Keratinocyte (primary cell): ENCODE measurements at regions not wholly inside any gene's neighbourhood (a gene's known extent, or its start where the extent isn't known, plus 50 kb on each side); places are given as distances from the start of the nearest gene placed in this dataset.

Experiments
- DNase-seq: peaks from one replicate; pipeline ENCODE4 v3.0.0-alpha.2; 2011; ENCODE audit warnings: low read depth, missing footprints, low spot score
- FAIRE-seq: peaks from 2 replicates; lab custom pipeline; 2011; peaks lifted over from hg19 to GRCh38; lab: Jason Lieb, UNC
- H2AFZ ChIP-seq: 2 replicates; pipeline ENCODE4 v1.6.0; 2012; ENCODE audit warnings: low read length, control low read depth, inconsistent platforms; ENCODE audit not compliant: control insufficient read depth
- H3K27ac ChIP-seq: 2 replicates; pipeline ENCODE4 v1.5.1; 2011; ENCODE audit warnings: low read length; ENCODE audit not compliant: control insufficient read depth, insufficient read depth
- H3K27me3 ChIP-seq: 3 replicates; pipeline ENCODE4 v1.6.0; 2011; ENCODE audit warnings: low read length; ENCODE audit not compliant: control insufficient read depth, insufficient read depth; ENCODE audit errors: extremely low read depth
- H3K36me3 ChIP-seq, 2 experiments: 2 replicates in 1 of 2; 3 replicates in 1 of 2; pipeline ENCODE4 v1.5.1; 2011; ENCODE audit warnings: low read length in 2 of 2, mild to moderate bottlenecking in 1 of 2; ENCODE audit not compliant: control insufficient read depth in 2 of 2, insufficient read depth in 2 of 2; ENCODE audit errors: extremely low read depth in 1 of 2
- H3K4me1 ChIP-seq: 3 replicates; pipeline ENCODE4 v1.5.1; 2011; ENCODE audit warnings: low read length; ENCODE audit not compliant: control insufficient read depth, insufficient read depth; ENCODE audit errors: extremely low read depth
- H3K4me2 ChIP-seq: 3 replicates; pipeline ENCODE4 v1.6.0; 2011; ENCODE audit warnings: low read depth, low read length; ENCODE audit not compliant: control insufficient read depth, insufficient read depth; ENCODE audit errors: extremely low read depth
- H3K4me3 ChIP-seq, 3 experiments: fragments of 200-600 bp in 1 of 3; sonication (generic) in 1 of 3; 2 replicates in 2 of 3; 3 replicates in 1 of 3; pipeline ENCODE4 v1.5.1; 2011 to 2016; ENCODE audit warnings: low read length in 3 of 3, mild to moderate bottlenecking in 3 of 3, control low read depth in 2 of 3, inconsistent platforms in 1 of 3, low read depth in 1 of 3, mixed read lengths in 1 of 3, mixed run types in 1 of 3, moderate library complexity in 1 of 3; ENCODE audit not compliant: control insufficient read depth in 2 of 3, insufficient read depth in 2 of 3; ENCODE audit errors: extremely low read depth in 1 of 3
- H3K79me2 ChIP-seq: 2 replicates; pipeline ENCODE4 v1.6.0; 2012; ENCODE audit warnings: low read length; ENCODE audit not compliant: control insufficient read depth, insufficient read depth
- H3K9ac ChIP-seq: 3 replicates; pipeline ENCODE4 v1.6.0; 2011; ENCODE audit warnings: low read length; ENCODE audit not compliant: control insufficient read depth, insufficient read depth; ENCODE audit errors: extremely low read depth
- H3K9me1 ChIP-seq: 3 replicates; pipeline ENCODE4 v1.6.0; 2011; ENCODE audit warnings: low read length; ENCODE audit not compliant: control insufficient read depth, insufficient read depth; ENCODE audit errors: extremely low read depth
- H3K9me3 ChIP-seq: 2 replicates; pipeline ENCODE4 v1.5.1; 2012; ENCODE audit warnings: low read depth, low read length; ENCODE audit not compliant: control insufficient read depth
- H4K20me1 ChIP-seq: 3 replicates; pipeline ENCODE4 v1.6.0; 2011; ENCODE audit warnings: low read length; ENCODE audit not compliant: control insufficient read depth, insufficient read depth; ENCODE audit errors: extremely low read depth
- EZH2 ChIP-seq: IDR thresholded peaks from one replicate; pipeline ENCODE4 v1.6.1; 2012; ENCODE audit warnings: inconsistent platforms, mild to moderate bottlenecking, low read length, moderate library complexity
- dilution Hi-C: fragments of 300-500 bp; cut with MboI; formaldehyde crosslinking; loops from one replicate; pipeline ENCODE4 v1.7.0; 2020; ENCODE audit warnings: low sequenced_read_pairs; ENCODE audit not compliant: extremely low pct_ligation_motif_present
- TF ChIP-seq, protein P1 (sequence below), 3 experiments: IDR thresholded peaks in 1 of 3; conservative IDR thresholded peaks in 1 of 3; optimal IDR thresholded peaks in 1 of 3; 2 replicates in 2 of 3; 3 replicates in 1 of 3; pipeline versions ENCODE3 to v1.5.1; 2011; ENCODE audit warnings: low read length in 3 of 3, mild to moderate bottlenecking in 3 of 3, moderate library complexity in 2 of 3, control low read depth in 1 of 3, inconsistent platforms in 1 of 3; ENCODE audit not compliant: insufficient read depth in 2 of 3; ENCODE audit errors: extremely low read depth in 1 of 3

GRCh38 chr6:148166339-148166968, 176.2 kb upstream of the SASH1 start:
- dilution Hi-C loops, result no loop called here
- Histone ChIP-seq H3K27ac (no peak overlapping the region), H3K27me3 (no peaks in the 10 kb centered on the region), H4K20me1 (no peaks in the 10 kb centered on the region), H3K4me2 (no peak overlapping the region), H3K9me1 (no peaks in the 10 kb centered on the region), H3K9me3 (no peaks in the 10 kb centered on the region), H3K4me3 (no peak overlapping the region), H3K9ac (no peak overlapping the region), H2AFZ (no peak overlapping the region), H3K79me2 (no peaks in the 10 kb centered on the region), H3K36me3 (no peaks in the 10 kb centered on the region), H3K4me1 (no peaks in the 10 kb centered on the region)
- DNase-seq, result no peak
- TF ChIP-seq, protein P1, sequence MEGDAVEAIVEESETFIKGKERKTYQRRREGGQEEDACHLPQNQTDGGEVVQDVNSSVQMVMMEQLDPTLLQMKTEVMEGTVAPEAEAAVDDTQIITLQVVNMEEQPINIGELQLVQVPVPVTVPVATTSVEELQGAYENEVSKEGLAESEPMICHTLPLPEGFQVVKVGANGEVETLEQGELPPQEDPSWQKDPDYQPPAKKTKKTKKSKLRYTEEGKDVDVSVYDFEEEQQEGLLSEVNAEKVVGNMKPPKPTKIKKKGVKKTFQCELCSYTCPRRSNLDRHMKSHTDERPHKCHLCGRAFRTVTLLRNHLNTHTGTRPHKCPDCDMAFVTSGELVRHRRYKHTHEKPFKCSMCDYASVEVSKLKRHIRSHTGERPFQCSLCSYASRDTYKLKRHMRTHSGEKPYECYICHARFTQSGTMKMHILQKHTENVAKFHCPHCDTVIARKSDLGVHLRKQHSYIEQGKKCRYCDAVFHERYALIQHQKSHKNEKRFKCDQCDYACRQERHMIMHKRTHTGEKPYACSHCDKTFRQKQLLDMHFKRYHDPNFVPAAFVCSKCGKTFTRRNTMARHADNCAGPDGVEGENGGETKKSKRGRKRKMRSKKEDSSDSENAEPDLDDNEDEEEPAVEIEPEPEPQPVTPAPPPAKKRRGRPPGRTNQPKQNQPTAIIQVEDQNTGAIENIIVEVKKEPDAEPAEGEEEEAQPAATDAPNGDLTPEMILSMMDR (optimal IDR thresholded peaks at IDR 0.05 in 1 of 3, IDR thresholded peaks at IDR 0.05 in 1 of 3, conservative IDR thresholded peaks at IDR 0.05 in 1 of 3; ENCODE audit: extremely low read depth in 1 of 3, insufficient read depth in 2 of 3, low read length in 3 of 3), result peak in 2 of 3 experiments; percentile 34 to 53
- TF ChIP-seq EZH2, result no peak
- FAIRE-seq, result peak; percentile 34

- no peaks in the 10 kb centered on the region for H3K4me1 ChIP-seq
Observed at GRCh38 chr6:148169706-148170105, 172.9 kb upstream of the SASH1 start.

More at GRCh38 chr6:148169706-148170105, 172.9 kb upstream of the SASH1 start:
- Histone ChIP-seq H3K9me1 (no peaks in the 10 kb centered on the region), H3K4me3 (no peak overlapping the region), H2AFZ (no peak overlapping the region), H3K4me2 (no peak overlapping the region), H3K36me3 (no peaks in the 10 kb centered on the region), H3K27me3 (no peaks in the 10 kb centered on the region), H3K9ac (no peak overlapping the region), H3K9me3 (no peaks in the 10 kb centered on the region), H3K27ac (no peak overlapping the region), H3K79me2 (no peaks in the 10 kb centered on the region), H4K20me1 (no peaks in the 10 kb centered on the region)
- dilution Hi-C loops, result no loop called here
- FAIRE-seq, result no peak
- TF ChIP-seq EZH2, result no peak
- TF ChIP-seq, protein P1 (optimal IDR thresholded peaks at IDR 0.05 in 1 of 3, IDR thresholded peaks at IDR 0.05 in 1 of 3, conservative IDR thresholded peaks at IDR 0.05 in 1 of 3; ENCODE audit: extremely low read depth in 1 of 3, insufficient read depth in 2 of 3, low read length in 3 of 3), result no peak
- no peak for DNase-seq
